Sciatic nerve (tissue), 2 donors: ENCODE measurements at regions not wholly inside any gene's neighbourhood (a gene's known extent, or its start where the extent isn't known, plus 50 kb on each side); places are given as distances from the start of the nearest gene placed in this dataset.
A peak's percentile ranks its signal among the peaks of the same experiment; 100 is the strongest.

ENCODE experiments used
- ATAC-seq: fragments of 200-7000 bp; cut with Tn5 transposase; one replicate; pipeline ENCODE4 v1.9.1; 2020; ENCODE audit warnings: mild to moderate bottlenecking, moderate library complexity
- DNase-seq: peaks from one replicate; pipeline ENCODE4 v3.0.0-alpha.2; 2020; ENCODE audit warnings: low spot score
- intact Hi-C: fragments of 100-400 bp; cut with DNase I; formaldehyde crosslinking; loops from one replicate; pipeline ENCODE4 v1.14.2; 2022
- donor health status: DM: no; HTN: no; CAD: no.
- donor health status: DM: no; HTN: no; CAD: no.

- intact Hi-C loops, result no loop called here
- no peak for ATAC-seq
- DNase-seq, result peak; percentile 35
Observed at GRCh38 chr13:111508164-111508870, 187.9 kb downstream of the TEX29 start.

- ATAC-seq (no peak), DNase-seq (peak; percentile 27)
- intact Hi-C loops, result no loop called here
Observed at GRCh38 chr13:111508902-111509509, 188.6 kb downstream of the TEX29 start.

- DNase-seq, result peak; percentile 34
- intact Hi-C loops, result no loop called here
- ATAC-seq, result no peak
Observed at GRCh38 chr13:111510502-111511218, 190.2 kb downstream of the TEX29 start.

- ATAC-seq, result no peak
Observed at GRCh38 chr13:111511219-111511732, 190.8 kb downstream of the TEX29 start.

GRCh38 chr13:111511805-111512504, 191.5 kb downstream of the TEX29 start:
- intact Hi-C loops, result no loop called here
- DNase-seq, result peak; percentile 36
- no peak for ATAC-seq

More at GRCh38 chr13:111511219-111511732, 190.8 kb downstream of the TEX29 start:
- DNase-seq, result no peak
- intact Hi-C loops, result no loop called here

- no peak for DNase-seq
- intact Hi-C loops, result no loop called here
- no peak for ATAC-seq
Observed at GRCh38 chr13:111512707-111513106, 192.3 kb downstream of the TEX29 start.

GRCh38 chr13:111513766-111514609, 193.5 kb downstream of the TEX29 start:
- intact Hi-C loops, result no loop called here
- DNase-seq, result peak; percentile 31
- ATAC-seq, result no peak

- ATAC-seq, result no peak
- intact Hi-C loops, result no loop called here
- peak; percentile 41 for DNase-seq
Observed at GRCh38 chr13:111514610-111515306, 194.3 kb downstream of the TEX29 start.

- ATAC-seq (no peak), DNase-seq (no peak)
- intact Hi-C loops, result no loop called here
Observed at GRCh38 chr13:111515307-111515617, 194.8 kb downstream of the TEX29 start.

- no peak for ATAC-seq
- peak; percentile 23 for DNase-seq
- intact Hi-C loops, result no loop called here
Observed at GRCh38 chr13:111515635-111516034, 195.2 kb downstream of the TEX29 start.

- intact Hi-C loops, result no loop called here
- ATAC-seq, result no peak
- peak; percentile 36 for DNase-seq
Observed at GRCh38 chr13:111516712-111517640, 196.5 kb downstream of the TEX29 start.

- no peak for DNase-seq
- no peak for ATAC-seq
- intact Hi-C loops, result no loop called here
Observed at GRCh38 chr13:111517641-111518010, 197.2 kb downstream of the TEX29 start.

- intact Hi-C loops, result no loop called here
- ATAC-seq (no peak), DNase-seq (peak; percentile 31)
Observed at GRCh38 chr13:111518161-111518792, 197.8 kb downstream of the TEX29 start.

- no peak for ATAC-seq
- intact Hi-C loops, result no loop called here
- DNase-seq, result peak; percentile 33
Observed at GRCh38 chr13:111519041-111519440, 198.6 kb downstream of the TEX29 start.

GRCh38 chr13:111519490-111520170, 199.2 kb downstream of the TEX29 start:
- ATAC-seq (no peak), DNase-seq (peak; percentile 18)
- intact Hi-C loops, result no loop called here

- ATAC-seq (no peak), DNase-seq (peak; percentile 31)
- intact Hi-C loops, result no loop called here
Observed at GRCh38 chr13:111521030-111521429, 200.6 kb downstream of the TEX29 start.
